Spleen (tissue), 11 donors: ENCODE measurements at regions not wholly inside any gene's neighbourhood (a gene's known extent, or its start where the extent isn't known, plus 50 kb on each side); places are given as distances from the start of the nearest gene placed in this dataset.
A peak's percentile ranks its signal among the peaks of the same experiment; 100 is the strongest.

Experiments used
- DNase-seq: peaks from one replicate; pipeline ENCODE4 v3.0.0-alpha.2; 2020
- H3K27ac ChIP-seq, 8 donors: fragments of 200-600 bp; sonication (generic) in 7 of 8; 1 replicate in 4 of 8; 2 replicates in 4 of 8; pipeline versions ENCODE4 v1.5.0 to v1.8.0; 2016 to 2021; ENCODE audit warnings: inconsistent platforms in 4 of 8, mild to moderate bottlenecking in 4 of 8, moderate library complexity in 1 of 8
- H3K27me3 ChIP-seq, 7 donors: fragments of 200-600 bp; sonication (generic) in 6 of 7; replicated peaks in 1 of 7; 1 replicate in 4 of 7; 2 replicates in 3 of 7; pipeline versions ENCODE4 v1.5.0 to v1.8.0; 2016 to 2021; ENCODE audit warnings: inconsistent platforms in 3 of 7, mild to moderate bottlenecking in 1 of 7
- H3K36me3 ChIP-seq, 6 donors: fragments of 200-600 bp; sonication (generic) in 5 of 6; 1 replicate in 4 of 6; 2 replicates in 2 of 6; pipeline versions ENCODE4 v1.5.0 to v1.8.0; 2016 to 2021; ENCODE audit warnings: inconsistent platforms in 2 of 6
- H3K4me1 ChIP-seq, 6 donors: fragments of 200-600 bp; sonication (generic) in 5 of 6; 1 replicate in 3 of 6; 2 replicates in 3 of 6; pipeline versions ENCODE4 v1.5.0 to v1.8.0; 2016 to 2021; ENCODE audit warnings: inconsistent platforms in 3 of 6
- H3K4me3 ChIP-seq, 8 donors: fragments of 200-600 bp; sonication (generic) in 7 of 8; 1 replicate in 4 of 8; 2 replicates in 4 of 8; pipeline versions ENCODE4 v1.5.0 to v1.8.0; 2016 to 2021; ENCODE audit warnings: inconsistent platforms in 4 of 8, mild to moderate bottlenecking in 4 of 8, moderate library complexity in 2 of 8
- H3K9me3 ChIP-seq, 8 donors: fragments of 200-600 bp; sonication (generic) in 7 of 8; 1 replicate in 4 of 8; 2 replicates in 4 of 8; pipeline versions ENCODE4 v1.5.0 to v1.8.0; 2016 to 2021; ENCODE audit warnings: inconsistent platforms in 4 of 8
- CTCF ChIP-seq, 11 experiments: fragments of 200-600 bp in 7 of 11; fragments of 450-650 bp in 4 of 11; sonication (generic) in 4 of 11; IDR thresholded peaks in 8 of 11; conservative IDR thresholded peaks in 3 of 11; 1 replicate in 7 of 11; 2 replicates in 4 of 11; pipeline versions ENCODE4 v1.4.0 to v1.8.0; 2016 to 2021; ENCODE audit warnings: antibody characterized with exemption in 11 of 11, inconsistent platforms in 4 of 11, mild to moderate bottlenecking in 1 of 11
- POLR2A ChIP-seq, 3 donors: fragments of 450-650 bp; IDR thresholded peaks; one replicate each; pipeline ENCODE4 v1.5.1; 2017; ENCODE audit warnings: antibody characterized with exemption in 3 of 3, mild to moderate bottlenecking in 1 of 3
- POLR2AphosphoS5 ChIP-seq, 3 donors: sonication (generic); formaldehyde crosslinking; IDR thresholded peaks; one replicate each; pipeline ENCODE4 v1.5.1; 2017; ENCODE audit warnings: antibody characterized with exemption in 3 of 3
- WGBS, 5 donors: extraction: QIAGEN DNeasy Blood & Tissue Kit in 3 of 5; methylation state at CpG; one replicate each; pipeline versions ENCODE4 v1.1.5 to v1.1.7; 2013 to 2018; 5-methylcytosine and 5-hydroxymethylcytosine counted together
- intact Hi-C: fragments of 100-400 bp; cut with DNase I; formaldehyde crosslinking; loops from one replicate; pipeline ENCODE4 v1.15.0; 2023; ENCODE audit warnings: low total_unique reads
- donor health status: healthy with polysubstance abuse.
- donor health status: DM: no; HTN: no; CAD: no; lungs with moderate emphysema.
- donor health status: DM: no; HTN: no; CAD: no.
- donor health status: Bipolar disorder and iron deficiency.
- donor health status: healthy.
- donor health status: DM: no; HTN: no; CAD: no.
- donor health status: DM: yes; HTN: yes; CAD: no.

- H3K27me3 ChIP-seq, result peaks cover 0 to 7% (median 0%) of the 10 kb centered on the region in 7 donors
- H3K4me3 ChIP-seq, result no peak overlapping the region
- H3K9me3 ChIP-seq, result no peaks in the 10 kb centered on the region
- WGBS, 5 donors, result 57 to 86% (median 76%) methylated on average over 3 to 4 of the region's 4 CpGs
- H3K27ac ChIP-seq, result no peak overlapping the region
- TF ChIP-seq CTCF (IDR thresholded peaks at IDR 0.05 in 8 of 11, conservative IDR thresholded peaks at IDR 0.05 in 3 of 11) (no peak), POLR2AphosphoS5 (IDR thresholded peaks at IDR 0.05) (no peak)
- intact Hi-C loops, result no loop called here
- peak; percentile 52 for DNase-seq
- H3K36me3 ChIP-seq, result no peaks in the 10 kb centered on the region
- no peaks in the 10 kb centered on the region for H3K4me1 ChIP-seq
These were observed 305.2 kb upstream of the MAOA start for GRCh38 chrX:43350935-43351334.

GRCh38 chrX:43357741-43358140 lies 298.4 kb upstream of the MAOA start:
- Histone ChIP-seq H3K27ac (no peak overlapping the region), H3K27me3 (no peaks in the 10 kb centered on the region)
- TF ChIP-seq POLR2AphosphoS5 (IDR thresholded peaks at IDR 0.05) (no peak), CTCF (IDR thresholded peaks at IDR 0.05 in 8 of 11, conservative IDR thresholded peaks at IDR 0.05 in 3 of 11) (no peak), POLR2A (IDR thresholded peaks at IDR 0.05) (no peak)

GRCh38 chrX:43373032-43373431 lies 283.1 kb upstream of the MAOA start:
- no peak for DNase-seq
- TF ChIP-seq POLR2A (IDR thresholded peaks at IDR 0.05) (no peak), CTCF (IDR thresholded peaks at IDR 0.05 in 8 of 11, conservative IDR thresholded peaks at IDR 0.05 in 3 of 11) (no peak), POLR2AphosphoS5 (IDR thresholded peaks at IDR 0.05) (no peak)

More at GRCh38 chrX:43357741-43358140, 298.4 kb upstream of the MAOA start:
- intact Hi-C loops, result no loop called here
- H3K4me1 ChIP-seq, result no peaks in the 10 kb centered on the region
- DNase-seq, result no peak
- H3K4me3 ChIP-seq, result no peak overlapping the region
- no peaks in the 10 kb centered on the region for H3K36me3 ChIP-seq
- 54 to 69% (median 67%) methylated on average over 1 of the region's 1 CpG for WGBS, 5 donors
- H3K9me3 ChIP-seq, result no peaks in the 10 kb centered on the region

GRCh38 chrX:43375136-43375535 lies 281.0 kb upstream of the MAOA start:
- 42 to 77% (median 58%) methylated on average over 2 to 3 of the region's 3 CpGs for WGBS, 5 donors
- H3K27me3 ChIP-seq, result no peaks in the 10 kb centered on the region
- no peak overlapping the region for H3K4me3 ChIP-seq
- no peak overlapping the region for H3K27ac ChIP-seq
- H3K9me3 ChIP-seq, result peaks cover 0 to 21% (median 8%) of the 10 kb centered on the region in 8 donors
- H3K4me1 ChIP-seq, result no peaks in the 10 kb centered on the region
- no peaks in the 10 kb centered on the region for H3K36me3 ChIP-seq
- DNase-seq, result no peak
- no peak for TF ChIP-seq POLR2AphosphoS5 (IDR thresholded peaks at IDR 0.05)
- intact Hi-C loops, result no loop called here

More at GRCh38 chrX:43373032-43373431, 283.1 kb upstream of the MAOA start:
- no peak overlapping the region for H3K27ac ChIP-seq
- H3K4me3 ChIP-seq, result no peak overlapping the region
- no peaks in the 10 kb centered on the region for H3K27me3 ChIP-seq
- H3K36me3 ChIP-seq, result no peaks in the 10 kb centered on the region
- H3K9me3 ChIP-seq, result peaks cover 0 to 27% (median 8%) of the 10 kb centered on the region in 8 donors
- intact Hi-C loops, result no loop called here
- WGBS, 5 donors, result 51 to 69% (median 62%) methylated on average over 3 of the region's 3 CpGs
- H3K4me1 ChIP-seq, result no peaks in the 10 kb centered on the region

GRCh38 chrX:43380704-43381103 lies 275.4 kb upstream of the MAOA start:
- WGBS, 5 donors, result 80 to 91% (median 89%) methylated on average over 4 to 6 of the region's 6 CpGs
- Histone ChIP-seq H3K4me3 (no peak overlapping the region), H3K27ac (no peak overlapping the region), H3K9me3 (peaks cover 0 to 13% (median 1%) of the 10 kb centered on the region in 8 donors), H3K36me3 (no peaks in the 10 kb centered on the region), H3K4me1 (no peaks in the 10 kb centered on the region), H3K27me3 (peaks cover 0 to 6% (median 0%) of the 10 kb centered on the region in 7 donors)
- intact Hi-C loops, result no loop called here
- DNase-seq, result no peak
- TF ChIP-seq POLR2AphosphoS5 (IDR thresholded peaks at IDR 0.05), result no peak
- no peak for TF ChIP-seq POLR2A (IDR thresholded peaks at IDR 0.05)
- no peak for TF ChIP-seq CTCF (IDR thresholded peaks at IDR 0.05 in 8 of 11, conservative IDR thresholded peaks at IDR 0.05 in 3 of 11)
